Esophagus muscularis mucosa (tissue), 4 donors: ENCODE measurements at regions not wholly inside any gene's neighbourhood (a gene's known extent, or its start where the extent isn't known, plus 50 kb on each side); places are given as distances from the start of the nearest gene placed in this dataset.

Experiments used
- DNase-seq: peaks from one replicate; pipeline ENCODE4 v3.0.0-alpha.2; 2017; ENCODE audit errors: extremely low spot score
- H3K27ac ChIP-seq, 4 donors: fragments of 200-600 bp; sonication (generic); replicated peaks in 1 of 4; 1 replicate in 3 of 4; 2 replicates in 1 of 4; pipeline ENCODE4 v1.5.1; 2016 to 2019; ENCODE audit warnings: mild to moderate bottlenecking in 1 of 4
- H3K27me3 ChIP-seq, 4 donors: fragments of 200-600 bp; sonication (generic); one replicate each; pipeline versions ENCODE4 v1.5.1 to v1.6.0; 2016 to 2019
- H3K36me3 ChIP-seq, 4 donors: fragments of 200-600 bp; sonication (generic); one replicate each; pipeline ENCODE4 v1.5.1; 2016 to 2019
- H3K4me1 ChIP-seq, 4 donors: fragments of 200-600 bp; sonication (generic); one replicate each; pipeline ENCODE4 v1.5.1; 2016 to 2019
- H3K4me3 ChIP-seq, 4 donors: fragments of 200-600 bp; sonication (generic); 1 replicate in 2 of 4; 2 replicates in 2 of 4; pipeline ENCODE4 v1.5.1; 2016 to 2019; ENCODE audit warnings: mild to moderate bottlenecking in 4 of 4, moderate library complexity in 1 of 4
- H3K9me3 ChIP-seq, 4 donors: fragments of 200-600 bp; sonication (generic); 1 replicate in 3 of 4; 2 replicates in 1 of 4; pipeline ENCODE4 v1.5.1; 2016 to 2019
- CTCF ChIP-seq, 3 experiments: fragments of 200-600 bp in 2 of 3; fragments of 450-650 bp in 1 of 3; sonication (generic) in 2 of 3; IDR thresholded peaks; one replicate each; pipeline ENCODE4 v1.5.1; 2017 to 2019; ENCODE audit warnings: antibody characterized with exemption in 3 of 3, mild to moderate bottlenecking in 2 of 3, moderate library complexity in 1 of 3
- EP300 ChIP-seq: sonication (generic); formaldehyde crosslinking; IDR thresholded peaks from one replicate; pipeline ENCODE4 v1.6.1; 2017; ENCODE audit warnings: antibody characterized with exemption
- POLR2A ChIP-seq: fragments of 450-650 bp; IDR thresholded peaks from one replicate; pipeline ENCODE4 v1.6.1; 2017; ENCODE audit warnings: antibody characterized with exemption, moderate library complexity, mild to moderate bottlenecking, low read depth
- POLR2AphosphoS5 ChIP-seq, 2 donors: sonication (generic); formaldehyde crosslinking; IDR thresholded peaks; one replicate each; pipeline ENCODE4 v1.6.1; 2017; ENCODE audit warnings: antibody characterized with exemption in 2 of 2
- WGBS: methylation state at CpG from one replicate; pipeline ENCODE4 v1.1.5; 2018; 5-methylcytosine and 5-hydroxymethylcytosine counted together
- intact Hi-C: fragments of 100-400 bp; cut with DNase I; formaldehyde crosslinking; loops from one replicate; pipeline ENCODE4 v1.15.1; 2023

- peaks cover 6 to 14% (median 8%) of the 10 kb centered on the region in 4 donors for H3K4me1 ChIP-seq
- intact Hi-C loops: no loop called here
- H3K27ac ChIP-seq: no peak overlapping the region
- no peaks in the 10 kb centered on the region for H3K9me3 ChIP-seq
- H3K36me3 ChIP-seq: no peaks in the 10 kb centered on the region
- no peak for DNase-seq
- H3K27me3 ChIP-seq: no peaks in the 10 kb centered on the region
- TF ChIP-seq EP300 (no peak), CTCF (IDR thresholded peaks at IDR 0.05) (no peak)
- no peak overlapping the region for H3K4me3 ChIP-seq
- 73% methylated on average over 1 of the region's 1 CpG for WGBS
Observed at GRCh38 chr2:21770787-21771186, 647.0 kb downstream of the TDRD15 start.

DNA sequence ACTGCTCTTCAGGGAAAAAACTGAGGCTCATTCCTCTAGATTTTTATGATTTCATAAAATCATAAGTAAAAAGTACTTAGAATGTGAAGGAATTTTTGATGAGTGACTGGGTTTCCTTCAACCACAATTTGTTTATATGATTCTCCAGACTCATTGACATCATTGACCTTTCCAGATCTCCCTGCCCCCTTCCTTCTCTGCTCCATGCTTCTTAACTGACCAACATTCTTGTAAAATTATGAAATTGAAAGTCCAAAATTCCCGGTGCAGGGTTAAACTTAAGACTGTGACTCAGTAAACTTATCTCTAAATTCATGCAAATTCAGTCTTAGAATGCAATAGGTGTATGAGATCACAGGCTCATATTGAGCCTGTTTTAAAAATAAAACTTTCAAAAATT, 648.9 kb downstream of the TDRD15 start:
- Histone ChIP-seq H3K27me3 (no peaks in the 10 kb centered on the region), H3K9me3 (no peaks in the 10 kb centered on the region), H3K36me3 (no peaks in the 10 kb centered on the region), H3K4me3 (no peak overlapping the region), H3K27ac (no peak overlapping the region), H3K4me1 (peaks cover 6 to 14% (median 8%) of the 10 kb centered on the region in 4 donors)
- intact Hi-C loops: no loop called here
- TF ChIP-seq POLR2A: no peak
- TF ChIP-seq CTCF (IDR thresholded peaks at IDR 0.05): no peak
- TF ChIP-seq EP300: no peak
- 22% methylated on average over 1 of the region's 1 CpG for WGBS
- no peak for DNase-seq

- Histone ChIP-seq H3K27ac (no peak overlapping the region), H3K4me1 (peaks cover 6 to 14% (median 8%) of the 10 kb centered on the region in 4 donors), H3K27me3 (no peaks in the 10 kb centered on the region), H3K36me3 (no peaks in the 10 kb centered on the region), H3K4me3 (no peak overlapping the region), H3K9me3 (no peaks in the 10 kb centered on the region)
- intact Hi-C loops: no loop called here
- no peak for TF ChIP-seq POLR2A
- TF ChIP-seq CTCF (IDR thresholded peaks at IDR 0.05): no peak
- no peak for DNase-seq
Observed at GRCh38 chr2:21773168-21773567, 649.4 kb downstream of the TDRD15 start.

DNA sequence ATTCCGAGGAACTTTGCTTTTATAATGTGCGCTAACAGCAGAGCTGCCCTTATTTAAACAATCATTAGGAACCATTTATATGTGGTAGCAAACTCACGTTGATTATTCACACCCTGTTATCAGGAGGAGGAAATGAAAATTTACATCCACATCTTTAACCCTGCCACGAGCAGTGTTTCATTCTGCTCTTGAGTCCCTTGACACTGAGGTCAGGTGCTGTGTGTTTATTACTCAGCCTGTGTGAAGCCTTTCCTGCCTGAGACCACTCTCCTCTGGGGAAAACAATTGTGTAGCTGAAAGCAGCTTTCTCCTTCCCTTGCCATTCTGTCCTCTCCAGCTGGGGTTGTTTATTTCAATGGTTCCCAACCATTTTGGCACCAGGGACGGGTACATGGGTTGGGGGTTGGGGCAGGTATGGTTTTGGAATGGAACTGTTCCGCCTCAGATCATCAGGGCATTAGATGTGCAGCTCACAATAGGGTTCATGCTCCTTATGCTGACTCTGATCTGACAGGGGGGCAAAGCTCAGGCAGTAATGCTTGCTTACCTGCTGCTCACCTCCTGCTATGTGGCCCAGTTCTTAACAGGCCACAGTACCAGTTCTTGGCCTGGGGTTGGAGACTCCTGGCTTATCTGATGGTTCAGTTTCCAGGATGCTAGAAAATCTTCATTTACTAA, 651.1 kb downstream of the TDRD15 start:
- no peaks in the 10 kb centered on the region for H3K27me3 ChIP-seq
- H3K27ac ChIP-seq: no peak overlapping the region
- WGBS: 69% methylated on average over 6 of the region's 6 CpGs
- DNase-seq: no peak
- H3K4me1 ChIP-seq: peaks cover 6 to 14% (median 8%) of the 10 kb centered on the region in 4 donors
- H3K9me3 ChIP-seq: no peaks in the 10 kb centered on the region
- H3K36me3 ChIP-seq: no peaks in the 10 kb centered on the region
- intact Hi-C loops: no loop called here
- H3K4me3 ChIP-seq: no peak overlapping the region
- TF ChIP-seq POLR2AphosphoS5 (IDR thresholded peaks at IDR 0.05) (no peak), EP300 (no peak), CTCF (IDR thresholded peaks at IDR 0.05) (no peak), POLR2A (no peak)

DNA sequence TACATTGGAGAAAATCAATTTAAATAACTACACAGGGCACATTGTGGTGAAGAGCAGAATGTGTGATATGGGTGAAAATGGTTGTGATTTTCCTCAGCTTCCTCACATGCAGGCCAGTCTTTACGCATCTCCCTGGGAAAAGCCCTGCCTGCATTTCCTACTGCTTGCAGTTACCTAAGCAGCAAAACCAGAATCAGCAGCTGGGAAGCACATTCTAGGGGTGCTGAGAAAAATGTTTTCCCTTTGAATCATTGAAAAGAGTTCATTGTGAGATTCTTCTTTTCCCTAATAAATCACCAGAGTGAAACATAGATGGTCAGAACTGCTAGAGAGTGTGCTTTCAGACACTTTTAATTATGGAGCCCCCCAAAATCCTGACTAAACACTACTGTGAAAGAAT, 656.0 kb downstream of the TDRD15 start:
- Histone ChIP-seq H3K27me3 (no peaks in the 10 kb centered on the region), H3K9me3 (no peaks in the 10 kb centered on the region), H3K27ac (no peak overlapping the region), H3K36me3 (no peaks in the 10 kb centered on the region), H3K4me1 (no peaks in the 10 kb centered on the region), H3K4me3 (no peak overlapping the region)
- intact Hi-C loops: no loop called here
- TF ChIP-seq POLR2A (no peak), EP300 (no peak), POLR2AphosphoS5 (IDR thresholded peaks at IDR 0.05) (no peak), CTCF (IDR thresholded peaks at IDR 0.05) (no peak)
- no peak for DNase-seq
- 100% methylated on average over 1 of the region's 1 CpG for WGBS
